ENCODE measurements at regions not wholly inside any gene's neighbourhood (a gene's known extent, or its start where the extent isn't known, plus 50 kb on each side); places are given as distances from the start of the nearest gene placed in this dataset.

DNA sequence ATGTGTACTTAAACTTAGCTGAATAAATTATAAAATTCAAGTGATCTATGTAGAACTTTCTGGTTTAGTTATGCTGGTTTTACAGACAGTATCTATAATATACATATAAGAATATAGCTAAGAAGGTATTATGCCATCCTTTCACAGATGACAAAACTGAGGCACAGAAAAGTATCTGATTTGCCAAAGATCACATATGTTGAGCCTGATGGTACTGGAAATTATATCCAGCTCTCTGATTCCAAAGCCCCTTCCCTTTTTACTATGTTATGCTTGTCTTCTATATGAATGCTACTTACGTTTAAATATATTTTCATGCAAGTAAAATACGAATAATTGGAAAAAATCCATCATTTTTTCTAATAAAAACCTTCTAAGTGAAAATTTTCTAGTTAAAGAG, 1631.3 kb downstream of the DPP10 start:
- TF ChIP-seq, protein P1, sequence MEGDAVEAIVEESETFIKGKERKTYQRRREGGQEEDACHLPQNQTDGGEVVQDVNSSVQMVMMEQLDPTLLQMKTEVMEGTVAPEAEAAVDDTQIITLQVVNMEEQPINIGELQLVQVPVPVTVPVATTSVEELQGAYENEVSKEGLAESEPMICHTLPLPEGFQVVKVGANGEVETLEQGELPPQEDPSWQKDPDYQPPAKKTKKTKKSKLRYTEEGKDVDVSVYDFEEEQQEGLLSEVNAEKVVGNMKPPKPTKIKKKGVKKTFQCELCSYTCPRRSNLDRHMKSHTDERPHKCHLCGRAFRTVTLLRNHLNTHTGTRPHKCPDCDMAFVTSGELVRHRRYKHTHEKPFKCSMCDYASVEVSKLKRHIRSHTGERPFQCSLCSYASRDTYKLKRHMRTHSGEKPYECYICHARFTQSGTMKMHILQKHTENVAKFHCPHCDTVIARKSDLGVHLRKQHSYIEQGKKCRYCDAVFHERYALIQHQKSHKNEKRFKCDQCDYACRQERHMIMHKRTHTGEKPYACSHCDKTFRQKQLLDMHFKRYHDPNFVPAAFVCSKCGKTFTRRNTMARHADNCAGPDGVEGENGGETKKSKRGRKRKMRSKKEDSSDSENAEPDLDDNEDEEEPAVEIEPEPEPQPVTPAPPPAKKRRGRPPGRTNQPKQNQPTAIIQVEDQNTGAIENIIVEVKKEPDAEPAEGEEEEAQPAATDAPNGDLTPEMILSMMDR (IDR thresholded peaks at IDR 0.05) = no peak
- TF ChIP-seq POLR2A (IDR thresholded peaks at IDR 0.05) = no peak
